Prostate gland (tissue), 2 donors: ENCODE measurements at regions not wholly inside any gene's neighbourhood (a gene's known extent, or its start where the extent isn't known, plus 50 kb on each side); places are given as distances from the start of the nearest gene placed in this dataset.

Experiments used
- DNase-seq: peaks from one replicate; pipeline ENCODE4 v3.0.0-alpha.2; 2019; ENCODE audit warnings: low spot score
- H3K27ac ChIP-seq, 2 donors: fragments of 200-600 bp; sonication (generic); 2 replicates each; pipeline ENCODE4 v1.5.1; 2017 to 2019
- H3K27me3 ChIP-seq: fragments of 200-600 bp; sonication (generic); replicated peaks from 2 replicates; pipeline ENCODE4 v1.5.1; 2019; ENCODE audit not compliant: insufficient read depth
- H3K36me3 ChIP-seq, 2 donors: fragments of 200-600 bp; sonication (generic); 1 replicate in 1 of 2; 2 replicates in 1 of 2; pipeline versions ENCODE4 v1.5.1 to v1.8.1; 2017 to 2019
- H3K4me1 ChIP-seq: fragments of 200-600 bp; sonication (generic); replicated peaks from 2 replicates; pipeline ENCODE4 v1.5.1; 2019
- H3K4me3 ChIP-seq, 2 donors: fragments of 200-600 bp; sonication (generic); 2 replicates each; pipeline ENCODE4 v1.5.1; 2017 to 2019
- H3K9me3 ChIP-seq: fragments of 200-600 bp; sonication (generic); 2 replicates; pipeline ENCODE4 v1.5.1; 2017
- CTCF ChIP-seq, 4 experiments: fragments of 200-600 bp in 2 of 4; fragments of 450-650 bp in 2 of 4; sonication (generic) in 2 of 4; IDR thresholded peaks; 1 replicate in 3 of 4; 2 replicates in 1 of 4; pipeline ENCODE4 v1.5.1; 2016 to 2019; ENCODE audit warnings: antibody characterized with exemption in 4 of 4, mild to moderate bottlenecking in 2 of 4, moderate library complexity in 2 of 4
- POLR2A ChIP-seq: fragments of 450-650 bp; IDR thresholded peaks from one replicate; pipeline ENCODE4 v1.6.1; 2016; ENCODE audit warnings: antibody characterized with exemption, mild to moderate bottlenecking
- POLR2AphosphoS5 ChIP-seq: sonication (generic); formaldehyde crosslinking; IDR thresholded peaks from one replicate; pipeline ENCODE4 v1.6.1; 2017; ENCODE audit warnings: antibody characterized with exemption
- WGBS: methylation state at CpG from one replicate; pipeline ENCODE4 v1.1.5; 2018; 5-methylcytosine and 5-hydroxymethylcytosine counted together
- intact Hi-C: fragments of 100-400 bp; cut with DNase I; formaldehyde crosslinking; loops from one replicate; pipeline ENCODE4 v1.14.2; 2022

DNA sequence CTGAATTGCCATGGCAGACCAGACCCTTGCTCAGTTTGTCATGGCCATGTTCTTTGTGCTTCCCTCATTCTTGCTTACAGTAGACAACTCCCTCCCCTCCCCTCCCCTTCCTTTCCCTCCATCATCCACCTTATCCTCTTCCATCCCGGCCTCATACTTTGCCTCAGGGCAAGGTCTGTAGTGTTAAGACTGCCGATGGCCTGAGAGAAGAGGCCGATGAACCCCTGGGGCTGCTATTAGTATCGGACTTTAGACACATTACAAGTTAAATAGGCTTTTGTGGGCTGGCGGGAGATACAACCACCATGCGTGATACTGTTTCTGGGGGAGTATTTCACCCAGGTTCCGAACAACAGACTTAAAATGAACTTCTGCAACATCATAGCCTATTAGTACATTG is 364.5 kb upstream of the ZFHX3 start:
- DNase-seq = no peak
- intact Hi-C loops = loop anchor here (10.0 kb wide), 1 partner anchor 62 kb away; no protein-coding TSS in a partner anchor
- Histone ChIP-seq H3K27ac (no peak overlapping the region), H3K27me3 (no peaks in the 10 kb centered on the region), H3K9me3 (no peaks in the 10 kb centered on the region), H3K4me1 (no peaks in the 10 kb centered on the region), H3K36me3 (no peaks in the 10 kb centered on the region), H3K4me3 (no peak overlapping the region)
- TF ChIP-seq CTCF (IDR thresholded peaks at IDR 0.05) (no peak), POLR2AphosphoS5 (no peak), POLR2A (no peak)
- 93% methylated on average over 7 of the region's 7 CpGs for WGBS

DNA sequence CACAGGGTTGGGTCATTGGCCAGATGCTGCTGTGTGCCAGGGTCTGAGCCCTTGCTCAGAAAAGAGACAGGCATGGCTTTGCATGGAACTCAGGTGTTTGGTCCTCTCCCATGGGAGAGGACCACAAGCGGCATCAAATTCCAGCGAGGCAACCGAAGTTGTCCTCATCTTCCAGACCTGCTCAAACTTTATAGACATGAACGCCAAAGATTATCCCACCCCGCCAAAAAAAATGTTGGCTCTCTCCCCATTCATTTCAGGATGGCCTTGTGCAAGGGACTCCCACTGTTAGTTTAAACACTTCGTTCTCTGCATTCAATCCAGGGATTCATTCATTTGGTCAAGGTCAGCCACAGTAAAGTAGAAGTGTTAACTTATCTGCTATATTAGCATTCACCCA is 360.8 kb upstream of the ZFHX3 start:
- Histone ChIP-seq H3K36me3 (no peaks in the 10 kb centered on the region), H3K27ac (no peak overlapping the region), H3K27me3 (no peaks in the 10 kb centered on the region), H3K4me3 (no peak overlapping the region), H3K9me3 (no peaks in the 10 kb centered on the region), H3K4me1 (no peaks in the 10 kb centered on the region)
- TF ChIP-seq POLR2A = no peak
- TF ChIP-seq CTCF (IDR thresholded peaks at IDR 0.05) = no peak
- TF ChIP-seq POLR2AphosphoS5 = no peak
- WGBS = 90% methylated on average over 6 of the region's 6 CpGs
- intact Hi-C loops = no loop called here
- no peak for DNase-seq

DNA sequence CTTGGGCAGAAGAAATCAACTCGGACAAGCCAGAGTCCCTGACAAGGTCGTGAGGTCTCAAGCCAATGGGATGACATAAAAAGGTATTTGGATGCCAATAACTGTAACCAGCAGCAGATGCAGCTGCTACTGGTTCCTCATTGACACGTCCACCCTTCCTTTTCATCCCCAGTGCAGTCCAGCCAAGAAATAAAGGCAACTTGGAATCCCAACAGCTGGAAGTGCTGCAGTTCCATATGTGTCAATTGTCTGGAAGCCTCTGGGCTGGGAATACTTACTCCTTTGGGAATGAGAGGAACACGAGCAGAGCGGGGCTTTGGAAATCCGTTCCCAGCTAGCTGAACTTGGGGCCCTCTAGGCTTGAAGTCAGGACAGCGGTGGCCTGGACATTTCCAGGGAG is 360.4 kb upstream of the ZFHX3 start:
- 86% methylated on average over 7 of the region's 7 CpGs for WGBS
- no peaks in the 10 kb centered on the region for H3K4me1 ChIP-seq

GRCh38 chr16:73405851-73406250 is 357.9 kb upstream of the ZFHX3 start:
- Histone ChIP-seq H3K4me1 (no peaks in the 10 kb centered on the region), H3K27me3 (no peaks in the 10 kb centered on the region), H3K36me3 (no peaks in the 10 kb centered on the region), H3K9me3 (no peaks in the 10 kb centered on the region), H3K27ac (no peak overlapping the region), H3K4me3 (no peak overlapping the region)
- WGBS = 82% methylated on average over 11 of the region's 11 CpGs
- no peak for TF ChIP-seq POLR2A
- no peak for TF ChIP-seq POLR2AphosphoS5
- no peak for TF ChIP-seq CTCF (IDR thresholded peaks at IDR 0.05)
- DNase-seq = no peak
- intact Hi-C loops = no loop called here

More for the DNA sequence above, 360.4 kb upstream of the ZFHX3 start:
- intact Hi-C loops = no loop called here
- no peak overlapping the region for H3K4me3 ChIP-seq
- no peaks in the 10 kb centered on the region for H3K27me3 ChIP-seq
- no peaks in the 10 kb centered on the region for H3K9me3 ChIP-seq
- no peaks in the 10 kb centered on the region for H3K36me3 ChIP-seq
- TF ChIP-seq CTCF (IDR thresholded peaks at IDR 0.05) (no peak), POLR2AphosphoS5 (no peak), POLR2A (no peak)
- no peak for DNase-seq
- H3K27ac ChIP-seq = no peak overlapping the region

DNA sequence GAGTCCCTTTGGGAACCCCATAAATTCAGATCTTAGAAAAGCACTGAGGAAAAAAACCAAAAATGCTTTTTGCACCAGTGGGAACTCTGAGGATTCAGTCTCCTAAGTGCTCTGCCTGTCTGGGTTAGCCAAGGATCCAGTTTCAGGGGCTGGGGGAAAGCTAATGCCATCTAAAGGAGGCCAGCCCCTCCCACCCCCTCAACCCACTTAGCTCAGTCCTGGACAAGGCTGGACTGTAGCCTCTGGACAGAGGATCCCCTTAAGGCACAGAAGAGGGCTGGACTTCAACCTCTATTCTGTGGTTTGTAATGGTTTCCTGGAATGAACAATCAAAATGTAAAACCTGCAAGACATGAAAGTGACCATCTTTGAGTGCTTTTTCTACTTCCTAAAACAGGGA is 356.1 kb upstream of the ZFHX3 start:
- H3K27ac ChIP-seq = no peak overlapping the region
- H3K36me3 ChIP-seq = no peaks in the 10 kb centered on the region
- no peaks in the 10 kb centered on the region for H3K27me3 ChIP-seq
- intact Hi-C loops = no loop called here
- TF ChIP-seq POLR2AphosphoS5 (no peak), CTCF (IDR thresholded peaks at IDR 0.05) (no peak), POLR2A (no peak)
- H3K4me3 ChIP-seq = no peak overlapping the region
- no peaks in the 10 kb centered on the region for H3K9me3 ChIP-seq
- no peaks in the 10 kb centered on the region for H3K4me1 ChIP-seq
- no peak for DNase-seq
